GM19238 (cell line): ENCODE measurements at regions not wholly inside any gene's neighbourhood (a gene's known extent, or its start where the extent isn't known, plus 50 kb on each side); places are given as distances from the start of the nearest gene placed in this dataset.
"Not testable (repeated sequence)": the region's sequence is repeated elsewhere in the genome, so short reads cannot be mapped to it uniquely, and the experiment has no call there.

Experiments
- DNase-seq: peaks from one replicate; pipeline ENCODE4 v3.0.0; 2011; ENCODE audit warnings: low spot score; ENCODE audit not compliant: insufficient read length

- no peak for DNase-seq
These were observed 474.1 kb upstream of the MIS18BP1 start for GRCh38 chr14:45727133-45727532.

DNA sequence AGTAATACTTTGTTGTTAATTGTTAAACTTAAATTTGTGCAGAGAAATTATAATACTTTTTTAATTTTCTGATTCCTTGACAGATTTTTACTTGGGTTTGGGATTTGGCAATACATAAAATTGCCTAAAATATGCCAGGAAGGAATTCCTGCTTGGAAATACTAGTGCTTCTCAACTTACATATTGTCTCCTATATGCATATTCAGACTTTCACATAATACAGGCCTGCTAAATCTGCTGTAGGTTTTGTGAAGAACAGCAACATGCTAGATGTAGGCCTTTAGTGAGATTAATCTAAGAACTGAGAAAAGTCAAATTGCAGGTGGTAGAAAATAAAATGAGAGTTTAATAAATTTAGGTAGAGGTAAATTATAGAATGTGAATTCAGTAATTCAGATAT, 468.5 kb upstream of the MIS18BP1 start:
- no peak for DNase-seq

DNA sequence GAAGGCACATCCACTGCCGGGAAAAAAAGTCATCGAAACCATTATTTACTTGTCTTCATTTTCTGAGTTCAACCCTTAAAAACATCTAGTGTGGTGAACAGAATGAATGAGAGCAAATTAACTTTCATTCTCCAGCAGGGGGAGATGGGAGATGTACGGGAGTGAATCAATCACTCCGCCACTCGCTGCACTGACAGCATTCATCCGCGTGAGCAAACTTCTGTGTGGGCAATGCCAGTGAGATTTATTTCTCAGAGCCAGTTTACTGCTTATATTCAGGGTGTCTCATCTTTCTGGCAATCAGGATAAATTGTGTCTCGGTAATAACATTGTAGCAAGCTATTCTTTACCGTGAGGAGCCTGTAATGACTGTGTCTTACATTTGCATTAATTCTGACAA, 463.6 kb upstream of the MIS18BP1 start:
- DNase-seq, result no peak

DNA sequence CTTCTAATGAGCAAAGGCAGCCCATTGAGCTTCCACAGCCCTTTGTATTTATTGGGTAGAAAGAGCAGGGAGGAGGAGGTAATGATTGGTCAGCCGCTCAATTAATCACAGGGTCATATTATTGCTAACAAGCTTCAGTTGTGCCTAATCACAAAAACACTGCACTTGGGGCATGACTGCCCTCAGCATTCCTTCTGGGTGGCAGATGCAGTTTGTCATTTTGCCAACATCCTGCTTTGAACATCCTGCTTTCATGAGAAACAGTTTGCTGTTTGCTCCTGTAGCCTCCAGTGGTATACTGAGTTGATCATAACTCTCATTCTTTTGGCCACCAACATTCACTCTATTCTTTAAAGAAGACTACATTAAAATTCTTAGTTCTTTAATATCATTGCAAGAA, 462.9 kb upstream of the MIS18BP1 start:
- no peak for DNase-seq

GRCh38 chr14:45709541-45709940, 456.5 kb upstream of the MIS18BP1 start:
- DNase-seq, result no peak

DNA sequence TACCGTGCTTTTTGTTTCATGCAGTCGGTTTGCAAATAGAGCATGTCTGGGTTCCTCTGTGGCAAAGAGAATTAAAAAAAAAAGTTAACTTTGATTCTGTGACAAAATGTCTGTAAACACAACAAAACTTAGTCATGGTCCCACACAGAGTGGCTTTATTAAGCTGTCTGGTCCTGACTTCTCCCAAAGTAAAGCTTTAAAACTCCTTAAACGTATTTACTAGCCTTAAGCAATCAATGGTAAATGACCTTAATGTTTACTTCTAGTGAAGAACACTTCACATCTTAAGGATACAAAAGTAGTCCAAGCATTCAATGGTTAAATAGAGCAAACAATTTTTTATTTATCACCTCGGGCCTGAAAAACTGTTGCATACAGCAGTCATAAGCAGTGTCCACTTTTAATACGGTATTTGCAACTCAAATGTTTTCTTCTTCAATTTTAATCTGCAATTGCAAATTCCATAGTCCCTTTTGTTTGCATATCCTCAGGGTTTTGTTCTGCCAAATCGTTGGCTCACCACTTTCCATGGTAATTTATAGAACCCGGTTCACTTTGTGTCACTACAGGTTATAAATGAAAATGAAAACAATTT, 453.0 kb upstream of the MIS18BP1 start:
- no peak for DNase-seq

GRCh38 chr14:45699471-45699870, 446.5 kb upstream of the MIS18BP1 start:
- no peak for DNase-seq

DNA sequence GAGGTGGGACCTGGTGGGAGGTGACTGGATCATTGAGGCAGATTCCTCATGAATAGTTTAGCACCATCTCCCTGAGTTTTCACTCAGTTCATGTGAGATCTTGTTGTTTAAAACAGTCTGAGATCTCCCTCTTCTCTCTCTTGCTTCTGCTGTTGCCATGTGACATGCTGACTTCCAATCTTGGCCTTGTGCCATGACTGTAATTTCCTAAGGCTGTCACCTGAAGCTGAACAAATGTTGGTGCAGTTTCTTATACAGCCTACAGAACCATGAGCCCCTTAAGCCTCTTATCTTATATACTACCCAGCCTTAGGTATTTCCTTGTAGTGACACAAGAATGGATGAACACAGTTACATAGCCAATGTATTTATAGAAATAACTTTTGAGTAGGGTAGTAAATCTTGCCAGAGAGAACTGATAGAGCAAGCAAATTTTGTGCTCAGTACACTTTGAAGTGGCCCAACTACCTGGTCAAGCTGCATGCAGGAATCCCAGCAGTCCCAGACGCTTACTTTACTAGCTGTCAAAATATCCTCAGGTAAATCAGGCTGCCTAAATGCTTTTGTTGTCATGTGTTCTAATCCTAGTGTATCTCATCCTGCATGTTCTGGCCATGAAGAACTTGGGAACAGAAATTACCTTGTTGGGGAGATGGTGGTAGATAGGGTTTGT, 445.6 kb upstream of the MIS18BP1 start:
- DNase-seq, result no peak

- DNase-seq, result no peak
These were observed 433.8 kb upstream of the MIS18BP1 start for GRCh38 chr14:45686771-45687170.

DNA sequence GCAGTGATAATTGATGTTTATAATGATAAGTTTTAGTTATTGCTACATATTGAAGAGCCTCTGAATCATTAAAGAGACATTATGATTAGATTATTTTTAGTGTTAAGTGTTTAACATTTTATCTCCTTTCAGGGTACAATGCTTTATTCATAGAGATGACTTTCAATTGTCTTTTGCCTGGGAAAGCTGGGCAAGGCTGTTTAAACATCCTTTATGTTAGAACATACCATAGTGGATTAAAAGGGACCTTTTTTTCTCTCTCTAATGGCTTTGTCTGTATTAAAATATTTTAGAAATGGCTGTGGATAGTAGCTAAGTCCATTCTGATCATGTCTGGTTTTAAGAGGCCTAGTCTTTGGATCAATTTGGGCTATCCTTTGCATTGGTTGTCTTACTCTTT, 427.5 kb upstream of the MIS18BP1 start:
- no peak for DNase-seq

- DNase-seq, result no peak
These were observed 426.9 kb upstream of the MIS18BP1 start for GRCh38 chr14:45679853-45680252.

- DNase-seq, result no peak
These were observed 425.2 kb upstream of the MIS18BP1 start for GRCh38 chr14:45678163-45678562.

DNA sequence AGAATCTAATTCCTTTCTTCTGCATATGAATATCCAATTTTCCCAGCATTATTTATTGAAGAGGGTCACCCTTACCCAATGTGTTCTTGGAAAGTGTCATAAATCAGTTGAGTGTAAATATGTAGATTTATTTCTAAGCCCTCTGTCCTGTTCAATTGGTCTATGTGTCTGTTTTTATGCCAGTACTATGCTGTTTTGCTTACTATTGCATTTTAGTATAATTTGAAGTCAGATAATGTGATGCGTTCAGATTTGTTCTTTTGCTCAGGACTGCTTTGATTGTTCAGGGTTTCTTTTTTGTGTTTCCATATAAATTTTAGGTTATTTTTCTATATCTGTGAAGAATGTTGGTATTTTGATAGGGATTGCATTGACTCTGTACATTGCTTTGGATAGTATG, 420.4 kb upstream of the MIS18BP1 start:
- no peak for DNase-seq

DNA sequence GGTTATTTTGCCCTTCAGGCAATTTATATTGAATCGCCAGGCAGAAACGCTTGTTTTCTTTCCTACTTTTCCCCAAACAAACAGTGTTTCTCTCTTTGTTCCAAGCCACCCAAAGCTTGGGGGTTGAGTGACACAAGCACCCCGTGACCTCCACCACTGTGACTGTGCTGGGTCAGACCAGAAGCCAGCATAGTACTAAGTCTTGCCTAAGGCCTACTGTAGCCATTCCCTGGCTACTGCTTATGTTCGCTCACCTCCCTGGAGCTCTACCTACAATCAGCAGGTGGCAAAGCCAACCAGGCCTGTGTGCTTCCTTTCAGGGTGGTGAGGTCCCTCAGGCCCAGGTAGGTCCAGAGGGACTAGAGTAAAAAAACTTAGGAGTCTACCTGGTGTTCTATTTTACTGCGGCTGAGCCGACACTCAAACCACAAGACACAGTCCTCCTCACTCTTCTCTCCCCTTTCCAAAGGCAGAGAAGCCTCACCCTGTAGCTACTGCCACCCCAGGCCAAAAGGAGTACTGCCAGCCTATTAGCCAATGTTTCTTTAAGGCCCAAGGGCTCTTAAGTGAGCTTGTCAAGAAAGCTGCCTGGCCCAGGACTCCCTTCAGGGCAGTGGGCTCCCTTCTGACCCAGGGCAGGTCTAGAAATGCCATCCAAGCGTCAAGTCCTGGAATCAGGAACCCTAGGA, 411.8 kb upstream of the MIS18BP1 start:
- DNase-seq, result no peak

- no peak for DNase-seq
These were observed 405.9 kb upstream of the MIS18BP1 start for GRCh38 chr14:45658917-45659299.

- no peak for DNase-seq
These were observed 405.4 kb upstream of the MIS18BP1 start for GRCh38 chr14:45658226-45658916.

- DNase-seq, result no peak
These were observed 398.9 kb upstream of the MIS18BP1 start for GRCh38 chr14:45651890-45652289.

DNA sequence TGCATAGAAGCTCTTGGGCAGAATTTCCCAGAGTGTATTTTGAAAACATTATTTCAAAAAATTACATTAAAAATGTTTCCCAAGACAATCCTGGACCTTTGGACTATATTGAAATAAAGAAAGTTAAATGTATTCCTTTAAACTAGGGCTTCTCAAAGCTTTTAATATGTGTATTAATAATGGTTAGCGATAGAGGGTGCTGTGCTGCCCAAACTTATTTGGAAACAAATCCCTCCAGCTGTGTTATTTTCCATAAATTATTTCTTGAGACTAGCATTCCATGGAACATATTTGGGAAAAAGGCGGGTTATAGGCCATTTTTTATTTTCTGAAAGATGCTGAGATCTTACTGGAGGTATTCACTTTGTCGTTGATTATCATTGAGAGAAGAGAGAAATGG, 397.8 kb upstream of the MIS18BP1 start:
- no peak for DNase-seq

GRCh38 chr14:45649051-45649450, 396.0 kb upstream of the MIS18BP1 start:
- DNase-seq, result no peak

- no peak for DNase-seq
These were observed 388.5 kb upstream of the MIS18BP1 start for GRCh38 chr14:45641541-45641940.

DNA sequence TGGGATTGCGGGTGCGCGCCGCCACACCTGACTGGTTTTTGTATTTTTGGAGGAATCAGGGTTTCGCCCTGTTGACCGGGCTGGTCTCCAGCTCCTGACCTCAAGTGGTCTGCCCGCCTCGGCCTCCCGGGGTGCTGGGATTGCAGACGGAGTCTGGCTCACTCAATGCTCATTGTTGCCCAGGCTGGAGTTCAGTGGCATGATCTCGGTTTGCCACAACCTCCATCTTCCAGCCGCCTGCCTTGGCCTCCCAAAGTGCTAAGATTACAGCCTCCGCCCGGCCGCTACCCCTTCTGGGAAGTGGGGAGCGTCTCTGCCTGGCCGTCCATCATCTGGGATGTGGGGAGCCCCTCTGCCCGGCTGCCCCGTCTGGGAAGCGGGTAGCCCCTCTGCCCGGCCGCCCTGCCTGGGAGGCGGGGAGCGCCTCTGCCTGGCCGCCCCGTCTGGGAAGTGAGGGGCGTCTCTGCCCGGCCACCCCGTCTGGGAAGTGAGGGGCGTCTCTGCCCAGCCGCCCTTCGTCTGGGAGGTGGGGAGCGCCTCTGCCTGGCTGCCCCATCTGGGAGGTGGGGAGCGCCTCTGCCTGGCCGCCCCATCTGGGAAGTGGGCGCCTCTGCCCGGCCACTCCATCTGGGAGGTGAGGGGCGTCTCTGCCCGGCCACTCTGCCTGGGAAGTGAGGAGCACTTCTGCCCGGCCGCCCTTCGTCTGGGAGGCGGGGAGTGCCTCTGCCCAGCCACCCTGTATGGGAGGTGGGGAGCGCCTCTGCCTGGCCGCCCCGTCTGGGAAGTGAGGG, 381.8 kb upstream of the MIS18BP1 start:
- not testable (repeated sequence) for DNase-seq
